ENCODE measurements at regions not wholly inside any gene's neighbourhood (a gene's known extent, or its start where the extent isn't known, plus 50 kb on each side); places are given as distances from the start of the nearest gene placed in this dataset.

DNA sequence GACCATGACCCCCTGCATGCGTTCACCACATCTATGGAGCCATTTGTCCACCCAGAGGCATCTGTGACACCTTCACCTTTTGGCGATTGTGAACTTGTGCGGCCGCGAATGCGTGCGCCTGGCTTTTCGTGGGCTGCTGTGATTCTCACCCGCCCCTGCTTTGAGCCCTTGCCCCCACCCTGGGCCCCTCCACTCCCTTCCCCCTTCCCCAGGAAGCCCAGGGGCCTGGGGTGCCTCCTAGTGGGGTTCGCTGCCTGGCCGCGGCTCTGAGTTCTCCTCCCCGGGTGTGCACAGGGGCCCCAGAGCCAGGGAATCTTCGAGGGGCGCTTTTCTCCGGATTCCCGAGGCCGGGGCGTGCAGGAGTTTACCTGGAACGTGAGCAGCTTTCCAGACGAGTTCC, 97.9 kb upstream of the ACTRT2 start:
- no peak overlapping the region for H2BK120ac ChIP-seq (replicated peaks; ENCODE audit: low read depth, low read length)
- H3K79me2 ChIP-seq (ENCODE audit: control insufficient read depth in 1 of 2, insufficient read depth in 2 of 2, low read length in 2 of 2): no peaks in the 10 kb centered on the region
- H3K36me3 ChIP-seq (ENCODE audit: control insufficient read depth in 2 of 4, insufficient read depth in 4 of 4, low read length in 3 of 4): no peaks in the 10 kb centered on the region
- DNase-seq (ENCODE audit: low read depth in 1 of 2, low spot score in 2 of 2) (no peak), FAIRE-seq (no peak)
- no peak overlapping the region for H4K91ac ChIP-seq (replicated peaks; ENCODE audit: insufficient read length, low read length)
- no peak overlapping the region for H4K5ac ChIP-seq (ENCODE audit: insufficient read length, low read depth, low read length)
- no peak overlapping the region for H2BK5ac ChIP-seq (ENCODE audit: low read depth, low read length)
- no peak overlapping the region for H2BK20ac ChIP-seq (ENCODE audit: low read length)
- H4K8ac ChIP-seq (ENCODE audit: extremely low read depth, insufficient read depth, low read length): no peak overlapping the region
- peaks cover 64 to 100% of the 10 kb centered on the region in 2 experiments; a peak in 3 of 4 replicates for H3K9me3 ChIP-seq (ENCODE audit: insufficient read depth in 2 of 2, low read depth in 1 of 2, low read length in 1 of 2)
- no peak overlapping the region for H2AK5ac ChIP-seq (ENCODE audit: low read depth, low read length)
- WGBS, 2 experiments (ENCODE audit: extremely low coverage in 1 of 2, insufficient coverage in 1 of 2, insufficient read length in 1 of 2, insufficient replicate concordance in 2 of 2, low coverage in 1 of 2, low lambda C conversion rate in 2 of 2, missing lambda C conversion rate in 1 of 2): 83% methylated on average over 19 of the region's 21 CpGs; no CpG with 5 or more reads in 1 of the 2 experiments
- H3K56ac ChIP-seq (replicated peaks; ENCODE audit: insufficient read length, low read depth, low read length): no peak overlapping the region
- H3K79me1 ChIP-seq (ENCODE audit: low read depth, low read length): no peaks in the 10 kb centered on the region
- H3K4me1 ChIP-seq (replicated peaks in 1 of 4; ENCODE audit: control insufficient read depth in 3 of 4, insufficient read depth in 4 of 4, low read length in 3 of 4): no peaks in the 10 kb centered on the region
- no peak for TF ChIP-seq TBP (IDR thresholded peaks at IDR 0.05; ENCODE audit: low read depth, low read length)
- no peak for TF ChIP-seq SP4 (IDR thresholded peaks at IDR 0.05; ENCODE audit: low read length)
- TF ChIP-seq RNF2 (IDR thresholded peaks at IDR 0.05; ENCODE audit: borderline replicate concordance, low read depth, low read length, missing control alignments, poor library complexity, severe bottlenecking): no peak
- no peak for TF ChIP-seq NANOG (IDR thresholded peaks at IDR 0.05; ENCODE audit: insufficient read depth, low read depth, low read length, poor library complexity, severe bottlenecking)
- no peak overlapping the region for H3K14ac ChIP-seq (ENCODE audit: insufficient read length)
- H2BK15ac ChIP-seq (ENCODE audit: low read length): no peak overlapping the region
- H3K23me2 ChIP-seq (ENCODE audit: low read depth, low read length): no peaks in the 10 kb centered on the region
- CTCF ChIA-PET (ENCODE audit: partially characterized antibody): no interaction called here
- no peak overlapping the region for H2BK12ac ChIP-seq (ENCODE audit: low read depth, low read length)
- no peak overlapping the region for H3K18ac ChIP-seq (ENCODE audit: extremely low read depth, low read length)
- no peak overlapping the region for H3K27ac ChIP-seq (ENCODE audit: low read depth, low read length)
- POLR2A ChIA-PET (ENCODE audit: partially characterized antibody): no interaction called here
- H2AFZ ChIP-seq (ENCODE audit: low read length): no peak overlapping the region
- H3K23ac ChIP-seq (ENCODE audit: insufficient read length): no peak overlapping the region
- H3K4me2 ChIP-seq (ENCODE audit: insufficient read depth in 1 of 2, low read depth in 2 of 2, low read length in 2 of 2): no peak overlapping the region
- no peak overlapping the region for H3K9ac ChIP-seq (replicated peaks in 1 of 4; ENCODE audit: extremely low read depth in 1 of 4, low read depth in 3 of 4, low read length in 3 of 4)
- no peaks in the 10 kb centered on the region for H3K27me3 ChIP-seq (replicated peaks in 1 of 4; ENCODE audit: control insufficient read depth in 3 of 4, extremely low read depth in 1 of 4, insufficient read depth in 3 of 4, low read length in 3 of 4)
- no peaks in the 10 kb centered on the region for H4K20me1 ChIP-seq (replicated peaks in 1 of 2; ENCODE audit: control insufficient read depth in 1 of 2, insufficient read depth in 2 of 2, low read length in 2 of 2)
- H3K4ac ChIP-seq (replicated peaks; ENCODE audit: insufficient read length, low read depth, low read length): no peak overlapping the region
- H3K4me3 ChIP-seq (ENCODE audit: extremely low read depth in 1 of 4, insufficient read depth in 2 of 4, low read depth in 3 of 4, low read length in 4 of 4): no peak overlapping the region
